ENCODE measurements at regions not wholly inside any gene's neighbourhood (a gene's known extent, or its start where the extent isn't known, plus 50 kb on each side); places are given as distances from the start of the nearest gene placed in this dataset.

- no peak for TF ChIP-seq POLR2A (IDR thresholded peaks at IDR 0.05; ENCODE audit: low read depth, low read length)
- TF ChIP-seq POLR2AphosphoS5 (IDR thresholded peaks at IDR 0.05; ENCODE audit: low read depth, low read length): no peak
Measured at GRCh38 chr17:17400070-17400469, 76.7 kb upstream of the MED9 start.
